COLO668 (cell line): ENCODE measurements at regions not wholly inside any gene's neighbourhood (a gene's known extent, or its start where the extent isn't known, plus 50 kb on each side); places are given as distances from the start of the nearest gene placed in this dataset.
A peak's percentile ranks its signal among the peaks of the same experiment; 100 is the strongest.

Experiments used
- DNase-seq: peaks from one replicate; lab custom pipeline; 2025; ENCODE audit not compliant: unreplicated experiment; lab: John Stamatoyannopoulos, UW

DNA sequence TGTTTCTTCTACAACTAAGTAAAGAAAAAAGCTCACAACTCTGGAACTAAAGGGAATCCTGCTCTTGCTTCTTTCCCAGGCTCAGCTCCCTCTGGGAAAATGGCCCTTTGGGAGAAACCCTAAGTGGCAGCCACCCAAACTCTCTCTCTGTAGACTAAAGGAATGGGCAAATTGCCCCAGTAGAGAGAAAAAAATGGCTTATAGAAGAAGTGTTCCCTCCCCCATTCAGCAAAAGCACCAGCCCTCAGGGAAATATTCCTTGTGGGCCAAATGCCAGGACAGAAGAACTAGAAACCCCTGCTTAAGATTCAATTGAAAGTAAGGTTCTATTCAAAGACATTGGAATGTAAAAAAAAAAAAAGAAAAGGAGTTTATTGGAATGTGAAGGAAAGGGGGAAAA is 603.7 kb upstream of the ALCAM start:
- no peak for DNase-seq

DNA sequence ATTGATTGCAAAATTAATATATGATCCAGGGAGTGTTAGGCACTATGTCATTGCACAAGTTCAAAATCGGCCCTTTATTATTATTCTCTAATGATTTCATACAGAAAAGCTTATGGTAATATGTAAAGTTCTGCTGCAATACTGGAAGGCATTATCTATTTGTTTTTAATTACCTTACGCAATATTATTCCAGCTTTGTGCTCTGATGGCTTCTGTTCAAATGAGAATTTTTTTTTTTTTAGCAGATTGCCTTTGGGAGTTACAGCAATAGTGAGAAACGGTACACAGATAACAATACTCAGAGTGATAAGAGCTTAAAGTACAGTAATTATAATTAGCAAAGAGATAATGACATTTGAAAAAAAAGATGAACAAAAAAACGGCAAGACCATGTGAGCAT is 602.2 kb upstream of the ALCAM start:
- no peak for DNase-seq

DNA sequence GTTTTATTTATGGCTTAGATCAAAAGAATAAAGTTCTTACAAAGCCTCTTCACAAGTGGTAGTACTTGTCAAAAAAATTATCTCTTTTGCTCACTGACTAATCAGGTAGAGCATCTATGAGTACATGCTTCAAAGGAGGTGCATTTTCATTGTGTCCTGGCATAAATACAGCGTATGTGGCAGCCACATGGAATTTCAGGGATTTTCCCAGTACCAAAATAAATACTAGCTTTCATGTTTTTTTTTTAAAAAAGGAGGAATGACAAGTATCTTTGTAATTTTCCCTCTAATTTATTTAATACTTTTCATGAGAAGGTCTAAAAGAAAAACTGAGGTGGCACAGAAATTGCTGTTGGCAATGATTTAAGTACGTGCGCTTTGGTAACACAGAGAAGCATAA is 597.8 kb upstream of the ALCAM start:
- no peak for DNase-seq

DNA sequence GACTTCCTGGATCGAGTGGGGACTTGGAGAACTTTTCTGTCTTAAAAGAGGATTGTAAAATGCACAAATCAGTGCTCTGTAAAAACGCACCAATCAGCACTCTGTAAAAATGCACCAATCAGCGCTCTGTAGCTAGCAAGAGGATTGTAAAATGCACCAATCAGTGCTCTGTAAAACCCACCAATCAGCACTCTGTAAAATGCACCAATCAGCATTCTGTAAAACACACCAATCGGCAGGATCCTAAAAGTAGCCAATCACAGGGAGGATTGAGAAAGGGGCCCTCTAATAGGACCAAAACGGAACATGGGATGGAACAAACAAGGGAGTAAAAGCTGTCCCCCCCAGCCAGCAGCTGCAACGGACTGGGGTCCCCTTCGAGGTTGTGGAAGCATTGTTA is 587.4 kb upstream of the ALCAM start:
- DNase-seq, result no peak

DNA sequence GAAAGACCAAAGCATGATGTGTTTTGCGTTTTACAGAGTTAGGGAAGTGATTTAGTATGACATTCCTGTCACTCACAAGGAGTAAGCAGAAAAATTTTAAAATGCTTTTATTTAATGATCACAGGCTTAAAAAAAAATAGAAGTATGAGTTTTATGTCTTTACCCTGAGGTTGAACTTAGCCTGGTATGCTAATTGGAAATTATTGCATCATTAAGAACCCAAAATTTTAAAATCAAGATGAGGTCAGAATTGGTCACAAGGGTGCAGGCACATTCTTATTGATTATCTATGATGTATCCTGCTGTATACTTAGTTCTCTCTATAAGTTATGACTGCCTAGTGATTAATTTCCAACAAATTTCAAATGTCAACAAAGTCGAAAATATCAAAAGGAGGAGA is 585.6 kb upstream of the ALCAM start:
- no peak for DNase-seq

DNA sequence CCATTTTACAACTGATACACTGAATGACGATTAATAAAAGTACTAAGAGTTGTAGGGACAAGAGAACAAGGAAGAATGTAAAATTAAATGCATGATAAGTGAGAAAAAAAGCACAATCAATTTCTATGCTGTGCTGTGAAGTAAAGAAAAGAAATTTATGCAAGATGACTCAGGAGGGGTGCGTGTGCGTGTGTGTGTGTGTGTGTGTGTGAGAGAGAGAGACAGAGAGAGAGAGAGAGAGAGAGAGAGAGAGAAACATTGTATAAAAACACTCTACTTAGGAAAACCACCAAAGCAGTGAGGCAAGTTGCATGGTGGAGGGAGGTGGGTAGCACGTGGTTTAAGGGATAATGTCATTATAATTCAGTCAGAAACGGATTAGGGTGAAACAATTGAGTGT is 580.8 kb upstream of the ALCAM start:
- DNase-seq, result no peak

DNA sequence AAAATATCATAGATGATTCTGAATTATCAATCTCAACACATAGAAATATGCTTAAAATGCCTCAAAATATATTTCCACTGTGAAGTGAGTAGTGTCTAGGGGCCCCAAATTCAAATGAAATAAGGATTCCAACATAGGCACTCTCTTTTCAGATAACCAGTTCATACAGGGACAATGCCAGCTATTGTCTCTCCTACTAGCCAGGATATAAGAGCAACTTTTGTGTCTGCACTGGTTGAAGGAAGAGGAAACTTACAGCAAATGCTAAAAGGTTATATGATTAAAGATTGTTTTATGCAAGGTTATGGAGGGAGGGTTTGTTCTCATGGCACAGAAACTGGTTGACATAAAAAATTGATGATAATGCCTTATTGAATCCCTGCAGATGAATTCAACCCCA is 579.4 kb upstream of the ALCAM start:
- DNase-seq, result no peak

DNA sequence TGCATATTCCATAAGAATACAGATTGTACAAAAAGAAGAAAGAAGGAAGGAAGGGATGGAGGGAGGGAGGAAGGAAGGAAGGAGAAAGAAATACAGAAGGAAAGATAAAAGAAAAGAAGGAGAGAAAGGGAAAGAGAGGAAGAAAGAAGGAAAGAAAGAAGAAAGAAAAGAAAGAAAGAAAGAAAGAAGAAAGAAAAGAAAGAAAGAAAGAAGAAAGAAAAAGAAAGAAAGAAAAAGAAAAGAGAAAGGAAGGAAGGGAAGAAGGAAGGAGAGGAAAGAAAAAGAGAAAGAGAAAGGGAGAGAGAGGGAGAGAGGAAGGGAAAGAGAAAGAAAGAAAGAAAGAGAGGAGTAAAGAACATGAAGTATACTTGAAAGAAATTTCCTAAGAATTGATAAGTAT is 577.9 kb upstream of the ALCAM start:
- no peak for DNase-seq

DNA sequence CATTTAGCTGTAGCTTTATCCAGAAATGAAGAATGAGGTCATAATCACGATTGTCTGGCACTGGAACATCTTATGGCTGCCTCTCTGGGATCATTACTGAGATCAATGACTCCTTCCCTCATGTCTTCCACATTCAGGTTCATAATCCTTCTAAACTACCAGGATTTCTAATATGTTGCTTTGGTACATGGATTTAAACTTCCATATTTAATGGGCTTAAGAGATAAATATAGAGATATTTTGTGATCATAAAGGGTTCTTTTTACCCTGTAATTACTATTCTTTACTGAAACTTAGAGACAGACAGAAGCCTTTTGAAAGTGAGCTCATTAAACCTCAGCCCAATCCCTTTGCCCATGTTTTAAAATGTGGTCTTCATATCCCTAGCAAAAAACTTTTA is 575.4 kb upstream of the ALCAM start:
- no peak for DNase-seq

DNA sequence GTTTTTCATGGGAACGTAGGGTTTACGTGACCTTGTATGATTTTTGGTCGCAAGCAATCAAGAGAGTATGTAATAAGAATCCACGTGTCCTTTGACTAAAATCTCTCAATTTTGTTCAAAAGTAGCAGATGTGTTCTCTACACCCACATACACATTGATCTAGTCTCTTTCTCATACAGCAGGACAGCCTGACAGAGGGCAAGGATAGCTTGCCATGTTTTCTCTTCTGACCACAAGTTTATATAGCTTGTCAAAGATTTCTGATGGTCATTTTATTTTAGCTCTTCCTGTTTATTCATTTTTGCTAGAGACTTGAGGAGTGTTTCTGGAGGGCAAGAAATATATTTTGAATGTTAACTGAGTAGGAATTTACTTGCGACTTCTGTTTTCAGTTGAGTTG is 570.2 kb upstream of the ALCAM start:
- no peak for DNase-seq

DNA sequence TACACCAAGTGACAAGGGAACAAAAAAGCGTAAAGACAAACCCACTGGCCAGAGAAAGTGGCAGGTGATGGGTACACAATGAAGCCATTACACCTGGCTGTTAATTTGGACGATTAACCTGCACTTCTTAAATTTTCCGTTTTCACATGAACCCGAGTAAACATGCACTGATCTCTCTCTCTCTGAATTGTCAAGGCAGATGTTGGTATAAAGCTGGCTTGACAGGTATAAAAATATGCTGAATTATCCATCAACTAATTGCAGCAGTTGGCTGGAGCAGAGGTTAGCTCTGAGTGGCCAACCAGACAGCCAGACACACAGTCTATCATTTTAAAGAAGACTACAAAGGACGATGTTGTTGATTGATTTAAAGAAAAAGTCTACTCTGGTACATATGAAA is 561.7 kb upstream of the ALCAM start:
- DNase-seq, result peak; percentile 0

DNA sequence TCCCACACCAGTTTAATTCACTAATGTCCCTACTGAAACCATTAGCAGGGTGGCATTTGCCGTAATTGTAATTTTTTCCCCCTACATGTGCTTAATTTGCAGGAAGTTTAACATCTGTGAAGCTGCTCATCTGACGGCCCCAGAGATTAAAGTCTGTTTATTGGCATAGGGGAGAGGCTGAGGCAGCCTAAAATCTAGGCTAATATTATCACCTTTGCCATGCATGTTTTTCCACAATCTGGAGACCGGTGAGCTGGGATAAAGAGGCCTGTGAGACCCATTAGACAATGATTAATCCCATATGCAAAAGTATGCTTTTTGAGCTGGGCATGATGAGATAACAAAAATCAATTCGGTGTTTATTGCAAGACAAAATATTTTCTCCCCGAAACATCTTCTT is 561.2 kb upstream of the ALCAM start:
- no peak for DNase-seq

DNA sequence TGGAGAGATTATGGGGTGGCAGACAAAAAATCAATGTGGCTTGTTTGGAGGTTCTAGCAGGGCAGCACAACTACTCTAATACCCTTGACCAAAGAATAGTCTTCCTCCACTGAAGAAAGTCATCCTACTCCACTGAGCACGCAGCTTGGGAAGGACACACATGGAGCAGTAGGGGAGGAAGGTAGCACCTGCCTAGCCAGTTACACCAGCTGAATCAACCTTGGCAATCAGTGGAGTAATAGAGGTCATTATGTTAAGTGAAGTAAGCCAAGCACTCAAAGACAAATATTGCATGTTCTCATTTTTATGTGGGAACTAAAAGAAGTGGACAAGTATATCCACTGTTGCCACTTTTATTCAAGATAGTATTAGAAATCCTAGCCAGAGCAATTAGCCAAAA is 555.8 kb upstream of the ALCAM start:
- peak; percentile 1 for DNase-seq

DNA sequence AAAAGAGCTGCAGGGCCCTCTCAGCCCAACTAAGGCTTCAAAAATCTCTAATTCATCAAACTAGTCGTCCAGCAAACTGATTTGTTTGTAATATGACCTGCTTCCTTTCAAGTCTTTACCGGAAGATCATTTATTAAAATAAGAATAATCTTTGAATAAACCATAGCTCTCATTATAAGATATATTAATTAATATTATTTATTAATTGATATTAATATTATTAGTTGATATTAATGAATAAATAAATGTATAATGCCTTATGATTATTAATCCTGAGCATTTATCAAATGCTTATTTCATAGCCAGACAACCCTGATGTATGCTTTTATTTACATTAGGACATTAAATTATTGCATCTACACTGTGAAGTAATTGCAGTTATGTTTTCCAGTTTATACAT is 550.7 kb upstream of the ALCAM start:
- DNase-seq, result no peak

DNA sequence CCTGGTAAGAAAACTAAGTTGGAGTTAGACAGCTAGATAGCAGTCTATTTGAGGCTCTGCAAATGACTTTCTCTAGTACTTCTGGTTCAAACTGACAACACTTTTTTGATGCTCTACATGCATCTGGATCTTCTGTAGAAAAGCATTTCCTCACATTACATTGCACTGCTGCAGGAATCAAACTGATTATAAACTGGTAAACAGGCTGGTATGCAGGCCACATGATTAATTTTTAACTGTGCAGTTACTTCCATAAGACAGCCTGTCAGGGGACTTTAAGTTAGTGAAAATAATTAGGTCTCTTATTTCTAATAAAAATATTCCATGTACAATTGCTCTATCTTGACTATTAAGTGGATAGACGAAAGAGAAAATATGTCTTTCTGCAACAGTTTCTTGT is 550.0 kb upstream of the ALCAM start:
- DNase-seq, result no peak

DNA sequence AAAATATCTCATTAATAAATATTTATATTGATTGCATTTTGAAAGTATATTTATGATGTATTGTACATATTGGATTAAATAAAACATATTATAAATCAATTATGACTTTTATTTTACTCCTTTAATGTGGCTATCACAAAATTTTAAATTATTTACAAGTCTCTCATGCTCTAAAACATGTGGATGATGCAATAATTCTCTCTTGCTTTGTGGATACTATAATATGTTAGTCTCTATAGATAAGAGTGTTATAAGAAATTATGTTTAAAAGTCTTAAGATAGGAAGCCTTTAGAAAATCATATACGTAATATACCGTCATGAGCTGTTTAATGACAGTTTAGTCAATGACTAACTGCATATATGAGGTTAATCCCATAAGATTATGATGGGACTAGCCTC is 547.4 kb upstream of the ALCAM start:
- DNase-seq, result no peak

DNA sequence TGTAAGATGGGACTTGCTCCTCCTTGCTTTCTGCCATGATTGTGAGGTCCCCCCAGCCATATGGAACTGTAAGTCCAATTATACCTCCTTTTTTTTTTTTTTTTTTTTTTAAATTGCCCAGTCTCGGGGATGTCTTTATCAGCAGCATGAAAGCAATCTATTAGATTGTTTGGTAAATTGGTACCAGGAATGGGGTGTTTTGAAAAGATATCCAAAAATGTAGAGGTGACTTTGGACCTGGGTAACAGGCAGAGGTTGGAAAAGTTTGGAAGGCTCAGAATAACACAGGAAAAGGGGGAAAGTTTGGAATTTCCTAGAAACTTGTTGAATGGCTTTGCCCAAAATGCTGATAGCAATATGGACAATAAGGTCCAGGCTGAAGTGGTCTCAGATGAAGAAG is 545.8 kb upstream of the ALCAM start:
- no peak for DNase-seq

DNA sequence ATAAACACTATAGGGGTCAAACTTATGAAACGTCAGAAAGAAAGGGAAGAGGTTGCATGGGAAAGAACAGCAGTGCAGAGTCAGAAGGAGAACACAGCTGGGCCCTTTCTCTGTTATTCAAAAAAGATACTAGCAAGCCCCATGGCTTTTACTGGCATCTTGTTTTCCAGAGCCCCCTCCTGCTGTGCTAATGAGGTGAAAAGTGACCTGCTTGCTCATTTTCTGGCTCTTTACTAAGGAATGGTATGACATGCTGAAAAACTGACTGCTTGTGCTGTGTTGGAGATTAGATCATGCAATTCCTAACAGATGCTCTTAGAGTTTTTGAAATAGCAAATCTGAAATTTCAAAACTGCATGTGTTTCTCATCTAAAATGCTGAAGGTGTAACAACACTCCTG is 541.6 kb upstream of the ALCAM start:
- no peak for DNase-seq

DNA sequence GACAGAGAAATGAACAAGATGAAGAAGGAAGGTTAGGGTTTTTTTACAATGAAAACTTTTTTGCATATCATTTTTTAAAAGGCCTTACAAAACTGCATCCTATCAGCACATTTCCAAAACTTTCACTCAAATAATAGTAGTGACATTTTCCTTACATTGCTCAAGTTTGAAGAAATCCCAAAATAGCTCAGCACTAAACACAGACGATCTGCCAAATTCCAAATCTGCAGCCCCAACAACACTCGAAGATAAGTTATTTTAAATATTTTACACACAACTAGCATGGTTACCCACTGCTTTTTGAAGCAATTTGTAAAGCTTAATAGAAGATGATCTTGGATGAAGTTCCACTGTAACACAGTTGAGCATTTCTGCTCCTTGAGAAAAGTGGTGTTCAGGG is 535.6 kb upstream of the ALCAM start:
- DNase-seq, result no peak

DNA sequence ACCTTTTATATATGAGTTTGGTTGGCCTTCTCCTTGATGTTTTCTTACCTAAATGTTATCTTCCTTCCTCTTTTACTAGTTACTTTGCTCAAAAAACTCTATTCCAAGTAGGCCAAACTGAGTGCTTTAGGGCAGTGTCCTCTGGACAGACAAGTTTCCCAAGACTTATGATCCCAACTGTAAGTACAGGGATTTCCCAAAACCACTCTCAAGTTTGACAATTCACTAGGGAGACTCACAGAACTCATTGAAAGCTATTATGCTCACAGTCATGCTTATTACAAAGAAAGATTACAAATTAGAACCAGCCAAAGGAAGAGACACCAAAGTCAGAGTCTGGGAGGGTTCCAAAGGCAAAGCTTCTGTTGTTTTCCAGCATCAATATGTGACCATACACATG is 534.2 kb upstream of the ALCAM start:
- DNase-seq, result no peak

DNA sequence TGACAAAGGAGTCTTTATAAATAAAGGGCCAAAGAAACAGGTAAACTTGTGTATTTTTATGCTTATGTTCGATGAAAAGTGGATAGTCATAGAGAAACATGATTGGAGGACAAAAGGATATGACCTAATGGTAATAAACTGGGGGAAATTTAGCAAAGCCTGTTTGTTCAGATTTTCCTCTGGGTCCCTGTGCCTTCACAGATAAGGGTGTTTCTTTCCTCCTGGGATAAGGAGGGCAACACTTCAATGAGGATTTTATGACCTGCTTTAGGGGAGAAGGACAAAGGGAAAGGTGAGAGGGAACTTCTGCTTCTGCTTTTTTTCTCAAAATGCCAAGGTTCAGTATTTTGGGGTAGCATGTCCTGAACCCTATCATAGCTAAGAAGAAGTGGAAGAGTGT is 531.3 kb upstream of the ALCAM start:
- no peak for DNase-seq

DNA sequence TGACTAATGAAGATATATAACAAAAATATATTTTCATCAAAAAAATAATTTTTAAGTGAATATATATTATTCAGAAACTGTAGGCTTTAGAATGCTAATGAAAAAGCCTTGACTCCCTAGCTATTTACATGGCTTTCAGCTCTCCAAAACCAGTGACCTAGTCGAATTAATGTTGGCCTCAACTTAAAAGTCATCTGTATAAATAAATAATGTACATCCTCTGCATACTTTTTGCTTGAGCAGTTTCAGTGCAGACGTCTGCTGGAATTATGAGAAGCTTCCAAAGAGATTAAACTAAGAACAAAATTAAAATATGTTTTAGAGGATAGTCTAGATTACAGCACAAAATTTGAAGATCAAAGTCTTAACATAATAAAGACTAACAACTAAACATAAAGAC is 520.4 kb upstream of the ALCAM start:
- no peak for DNase-seq

DNA sequence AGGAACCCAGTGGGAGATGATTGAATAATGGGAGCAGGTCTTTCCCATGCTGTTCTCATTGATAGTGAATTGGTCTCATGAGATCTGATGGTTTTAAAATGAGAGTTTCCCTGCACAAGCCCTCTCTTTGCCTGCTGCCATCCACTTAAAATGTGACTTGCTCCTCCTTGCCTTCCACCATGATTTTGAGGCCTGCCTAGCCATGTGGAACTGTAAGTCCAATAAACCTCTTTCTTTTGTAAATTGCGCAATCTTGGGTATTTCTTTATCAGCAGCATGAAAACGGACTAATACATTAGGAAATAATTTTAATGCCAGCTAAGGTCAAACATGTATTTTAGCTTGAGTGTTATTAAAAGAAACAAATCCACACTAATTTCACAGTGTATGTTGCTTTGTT is 517.6 kb upstream of the ALCAM start:
- no peak for DNase-seq

DNA sequence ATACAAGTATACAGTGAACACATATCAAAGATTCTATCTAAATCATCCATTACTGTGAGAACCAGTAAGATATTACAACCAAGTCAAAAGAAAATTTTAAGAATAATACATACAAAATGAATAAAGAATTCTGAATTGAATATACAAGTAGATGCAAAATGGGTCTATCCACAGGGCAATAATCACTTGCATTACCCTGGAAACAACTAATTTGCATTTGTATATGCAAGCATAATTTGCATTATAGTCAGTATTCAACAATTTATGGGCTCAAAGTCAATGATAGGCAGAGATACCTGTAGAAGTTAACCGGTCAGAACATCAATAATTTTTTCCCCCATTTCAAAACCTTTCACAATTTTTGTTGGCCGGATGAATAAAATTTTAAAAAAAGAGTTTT is 512.2 kb upstream of the ALCAM start:
- no peak for DNase-seq
